ENCODE measurements at regions not wholly inside any gene's neighbourhood (a gene's known extent, or its start where the extent isn't known, plus 50 kb on each side); places are given as distances from the start of the nearest gene placed in this dataset.

GRCh38 chr12:125657681-125658080 lies 592.4 kb downstream of the AACS start:
- no peak overlapping the region for H2BK12ac ChIP-seq (ENCODE audit: insufficient read length, low read depth, low read length)
- Mint-ChIP-seq H3K36me3 (ENCODE audit: insufficient read depth in 1 of 3, low read depth in 3 of 3) (peaks cover 0 to 12% (median 0%) of the 10 kb centered on the region in 3 experiments; a peak in 3 of 7 replicates), H3K27me3 (ENCODE audit: low read depth) (no peaks in the 10 kb centered on the region; the same call in 1 of the 2 replicates), H3K4me3 (no peak overlapping the region), H3K9me3 (no peaks in the 10 kb centered on the region), H3K27ac (no peak overlapping the region; a peak in 1 of 7 replicates), H3K4me1 (no peaks in the 10 kb centered on the region; a peak in 1 of 4 replicates)
- no peak overlapping the region for H2BK20ac ChIP-seq (ENCODE audit: low read depth, low read length, poor library complexity, severe bottlenecking)
- no peak overlapping the region for H2BK120ac ChIP-seq (ENCODE audit: low read depth, low read length, poor library complexity, severe bottlenecking)
- no peaks in the 10 kb centered on the region for H3K79me2 ChIP-seq (ENCODE audit: insufficient read depth, low read length)
- H3K23ac ChIP-seq (ENCODE audit: insufficient read length, low read depth, low read length): no peak overlapping the region
- H2BK5ac ChIP-seq (ENCODE audit: insufficient read length, low read length): no peak overlapping the region
- no peak overlapping the region for H3K4ac ChIP-seq (ENCODE audit: low read depth, low read length)
- H3K27me3 ChIP-seq (ENCODE audit: insufficient read depth, low read length): no peaks in the 10 kb centered on the region
- DNase-seq: no peak
- H3K14ac ChIP-seq (ENCODE audit: insufficient read depth, low read length): no peak overlapping the region
- no peak overlapping the region for H2AK5ac ChIP-seq (ENCODE audit: insufficient read length, low read length)
- no peaks in the 10 kb centered on the region for H3K9me3 ChIP-seq (ENCODE audit: control insufficient read depth, low read depth, low read length)
- H3T11ph ChIP-seq (ENCODE audit: low read length): no peak overlapping the region
- no peak overlapping the region for H2BK15ac ChIP-seq (ENCODE audit: low read depth, low read length)
- no peaks in the 10 kb centered on the region for H3K79me1 ChIP-seq (ENCODE audit: insufficient read depth, low read depth, low read length, poor library complexity, severe bottlenecking)
- no peak overlapping the region for H3K56ac ChIP-seq (ENCODE audit: insufficient read length, low read depth, low read length)
- H3K18ac ChIP-seq (ENCODE audit: insufficient read length, low read depth, low read length): no peak overlapping the region
- no peak overlapping the region for H2AFZ ChIP-seq (ENCODE audit: low read length)
- no peak overlapping the region for H4K91ac ChIP-seq (ENCODE audit: insufficient read length, low read depth, low read length)
- H4K8ac ChIP-seq (replicated peaks; ENCODE audit: insufficient read length, low read depth, low read length): no peak overlapping the region
- H4K20me1 ChIP-seq (ENCODE audit: control insufficient read depth, insufficient read depth, insufficient read length): no peaks in the 10 kb centered on the region
- H3K9ac ChIP-seq (ENCODE audit: extremely low read depth, insufficient read length, low read length): no peak overlapping the region
- no peak overlapping the region for H4K5ac ChIP-seq (ENCODE audit: insufficient read length, low read depth, low read length)
- H3K23me2 ChIP-seq (ENCODE audit: insufficient read length, low read depth, low read length, poor library complexity, severe bottlenecking): no peaks in the 10 kb centered on the region
- no peak overlapping the region for H3K27ac ChIP-seq (ENCODE audit: insufficient read length, low read depth, low read length)
- no peak overlapping the region for H3K4me2 ChIP-seq (ENCODE audit: insufficient read depth, insufficient read length, low read length)
- no peak for TF ChIP-seq CTCF (conservative IDR thresholded peaks at IDR 0.05)
- WGBS (ENCODE audit: extremely low coverage, insufficient read length, low lambda C conversion rate): no CpG with 5 or more reads among the region's 3 CpGs
- no peaks in the 10 kb centered on the region for H3K4me1 ChIP-seq (ENCODE audit: insufficient read depth, low read length)

Data from H9 (cell line).